NCI-H2171 (cell line): ENCODE measurements at regions not wholly inside any gene's neighbourhood (a gene's known extent, or its start where the extent isn't known, plus 50 kb on each side); places are given as distances from the start of the nearest gene placed in this dataset.

Source experiments
- DNase-seq: peaks from one replicate; lab custom pipeline; 2025; lab: John Stamatoyannopoulos, UW

- no peak for DNase-seq
Measured at GRCh38 chr11:114758627-114759026, 80.3 kb downstream of the NXPE2 start.

DNA sequence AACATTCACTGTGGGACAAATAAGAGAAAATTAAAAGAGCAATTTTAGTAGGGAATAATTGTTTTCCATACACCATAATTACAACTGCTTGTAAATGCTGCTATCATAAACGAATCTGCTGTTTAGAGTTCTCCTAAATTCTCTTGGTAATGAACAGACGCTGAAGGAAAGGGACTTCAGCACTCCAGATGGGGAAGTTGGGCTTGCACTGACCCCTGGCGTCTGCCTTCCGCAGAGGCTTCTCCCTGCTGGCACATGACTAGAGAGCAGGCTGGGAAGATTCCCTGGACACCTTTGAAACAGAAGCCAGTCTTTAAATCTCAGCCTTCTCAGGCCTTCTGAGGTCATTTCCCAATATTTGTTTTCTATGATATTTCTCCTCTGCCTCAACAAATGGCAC, 84.1 kb downstream of the NXPE2 start:
- DNase-seq, result no peak

DNA sequence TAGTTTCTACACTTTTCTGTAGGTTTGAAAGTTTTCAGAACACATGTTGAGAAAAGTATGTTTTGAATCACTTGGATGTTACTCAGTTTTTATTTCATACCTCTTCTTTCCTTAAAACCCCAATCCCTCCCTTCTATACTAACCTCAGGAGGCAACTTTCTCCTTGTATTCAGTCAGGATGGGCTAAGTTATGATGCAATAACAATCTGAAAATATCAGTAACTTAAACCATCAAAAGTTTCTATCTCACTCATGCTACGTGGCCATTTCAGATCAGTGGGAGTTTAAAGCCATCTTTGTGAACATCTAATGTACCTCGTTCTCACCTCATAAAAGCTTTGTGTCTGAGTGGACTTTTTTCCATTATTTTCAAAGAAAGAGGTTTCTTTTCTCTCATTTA, 86.2 kb downstream of the NXPE2 start:
- DNase-seq, result no peak

- no peak for DNase-seq
Measured at GRCh38 chr11:114771172-114771571, 92.8 kb downstream of the NXPE2 start.

- no peak for DNase-seq
Measured at GRCh38 chr11:114773541-114774338, 95.4 kb downstream of the NXPE2 start.

DNA sequence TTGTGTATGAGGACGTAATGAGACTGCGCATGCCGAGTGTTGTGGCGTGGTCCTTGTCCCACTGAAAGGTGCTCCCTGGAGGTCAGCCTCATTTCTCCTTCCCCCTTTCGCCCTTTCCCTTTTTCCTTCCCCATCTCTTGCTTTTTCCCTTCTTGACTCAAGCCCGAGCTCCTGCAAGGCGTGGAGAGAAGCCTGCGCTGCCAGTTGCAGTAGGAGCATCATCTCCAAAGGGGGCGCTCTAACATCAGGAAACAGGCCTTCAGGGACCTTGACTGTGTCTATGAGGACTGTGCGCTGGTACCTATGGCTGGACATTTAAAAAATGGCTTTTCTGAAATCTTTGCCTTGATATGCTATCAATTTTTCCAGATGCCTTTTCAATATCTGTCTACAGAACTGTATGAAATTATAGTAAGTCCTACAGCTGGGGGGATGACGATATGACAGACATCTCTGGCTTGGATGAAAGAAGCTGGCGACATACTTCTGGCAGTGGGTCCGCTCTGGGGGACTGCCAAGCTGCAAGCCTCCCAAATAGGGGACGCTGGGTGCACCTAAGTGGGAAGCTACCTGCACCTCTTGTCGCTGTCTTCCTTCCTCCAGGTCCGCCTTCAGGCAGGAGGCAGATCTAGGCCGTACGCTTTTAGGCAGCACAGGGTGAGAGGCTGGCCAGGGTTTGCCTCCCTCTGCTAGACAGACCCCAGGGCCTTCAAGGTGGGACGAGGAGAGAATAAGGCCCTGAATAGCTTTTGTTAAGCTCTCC, 96.5 kb downstream of the NXPE2 start:
- DNase-seq, result peak; percentile 3

- DNase-seq, result peak; percentile 42
Measured at GRCh38 chr11:114775875-114776621, 97.7 kb downstream of the NXPE2 start.

DNA sequence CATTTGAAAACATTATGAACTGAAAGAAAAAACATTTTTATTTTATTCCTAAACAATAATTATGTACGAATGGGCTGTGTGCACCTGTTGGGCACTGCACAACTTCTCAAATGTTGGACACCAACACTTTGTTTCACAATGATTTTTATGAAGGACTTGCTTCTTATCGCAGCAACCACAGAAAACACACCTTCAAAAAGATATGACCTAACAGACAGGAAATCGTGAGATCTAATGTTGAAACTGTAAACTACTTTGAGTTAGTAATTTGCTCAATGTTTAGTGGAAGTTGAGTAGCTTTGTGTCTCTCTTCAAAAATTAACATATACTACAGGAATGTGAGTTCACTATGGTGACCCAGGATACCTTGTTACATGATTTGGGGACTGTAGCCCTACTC, 98.6 kb downstream of the NXPE2 start:
- no peak for DNase-seq

DNA sequence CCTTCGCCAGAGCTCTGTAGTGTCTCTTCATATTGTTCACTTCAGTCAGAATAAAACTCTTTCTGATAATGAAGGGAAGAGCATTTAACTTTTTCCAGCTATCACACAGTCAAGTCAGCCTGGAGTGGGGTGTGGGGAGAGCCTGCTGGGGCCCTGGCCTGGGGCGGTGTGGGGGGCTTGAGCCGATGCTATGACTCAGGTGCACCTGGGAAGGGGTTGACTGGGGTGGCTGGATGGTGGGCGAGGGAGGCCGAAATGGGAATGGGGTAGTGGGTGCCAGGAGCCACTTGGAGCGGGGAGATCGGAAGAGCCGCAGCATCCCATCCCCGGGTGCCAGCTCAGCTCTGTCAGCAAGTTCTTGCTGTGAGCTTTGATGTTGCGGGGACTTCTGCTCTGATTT, 100.9 kb downstream of the NXPE2 start:
- no peak for DNase-seq

DNA sequence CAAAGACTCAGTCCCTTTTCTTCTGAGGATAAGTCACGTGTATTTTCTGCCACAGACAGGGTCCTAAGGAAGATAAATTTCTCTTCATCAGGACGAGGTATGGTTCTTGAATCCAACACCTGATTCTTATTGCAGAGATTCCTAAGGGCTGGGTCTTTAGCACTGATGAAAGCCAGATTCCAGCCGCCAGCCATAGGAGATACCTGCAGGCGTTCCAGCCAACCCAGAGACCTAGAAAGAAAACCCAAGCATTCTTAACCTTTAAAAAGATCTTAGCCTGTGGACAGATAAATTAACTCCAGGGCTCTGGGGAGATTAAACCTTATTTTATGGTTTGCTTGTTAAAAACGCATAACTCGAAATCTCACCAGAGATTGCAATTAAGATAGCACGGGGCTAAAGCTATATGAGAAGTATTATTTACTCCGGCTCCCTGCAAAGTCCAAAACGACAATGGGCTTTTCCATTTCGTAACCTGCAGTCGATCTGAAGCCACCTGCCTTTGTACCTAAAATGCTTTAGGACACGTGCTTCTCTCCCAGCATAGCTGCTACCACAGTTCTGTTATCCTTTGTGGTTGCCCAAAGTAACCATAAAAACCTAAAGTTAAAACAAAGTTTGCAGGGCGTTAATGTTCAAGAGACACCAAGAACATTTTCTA, 104.5 kb downstream of the NXPE2 start:
- no peak for DNase-seq

GRCh38 chr11:114783805-114784204, 105.5 kb downstream of the NXPE2 start:
- no peak for DNase-seq

DNA sequence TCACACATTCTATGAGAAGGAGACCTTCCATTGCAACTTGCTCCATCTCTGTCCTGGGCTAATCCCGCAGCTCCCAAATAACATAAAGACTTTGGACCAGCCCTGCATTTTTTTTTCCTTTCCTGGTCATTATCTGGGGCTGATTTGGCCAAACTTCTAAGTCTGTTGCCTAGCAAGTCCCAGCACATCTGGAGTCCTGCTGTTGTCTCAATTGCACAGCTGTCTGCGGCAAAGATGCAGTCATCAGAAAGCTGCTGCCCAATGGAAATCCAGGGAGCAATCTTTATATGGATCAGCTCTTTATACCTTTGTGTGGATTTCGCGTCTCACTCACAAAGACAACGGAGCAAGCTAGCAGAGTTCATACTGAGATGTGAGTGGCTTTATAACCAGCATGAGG, 105.9 kb downstream of the NXPE2 start:
- DNase-seq, result no peak

- DNase-seq, result no peak
Measured at GRCh38 chr11:114784891-114785290, 106.6 kb downstream of the NXPE2 start.

DNA sequence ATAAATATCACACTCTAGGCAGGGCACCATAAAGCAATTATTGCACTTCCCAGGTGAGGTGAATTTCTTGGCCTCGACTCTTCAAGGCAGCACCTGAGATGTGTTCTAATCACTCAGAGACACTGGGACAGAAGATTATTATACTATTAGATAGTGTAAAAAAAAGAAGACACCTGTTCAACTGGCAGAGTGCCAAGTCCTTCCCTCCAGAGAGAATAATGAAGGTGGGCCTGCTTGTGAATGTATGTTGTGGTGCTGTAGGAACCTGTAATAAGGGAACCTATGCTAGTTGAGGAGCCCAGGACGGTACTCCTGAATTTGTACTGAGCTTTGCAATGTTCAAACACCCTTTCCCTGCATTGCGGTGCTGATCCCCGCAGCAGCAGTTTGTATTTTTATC, 107.5 kb downstream of the NXPE2 start:
- peak; percentile 80 for DNase-seq

DNA sequence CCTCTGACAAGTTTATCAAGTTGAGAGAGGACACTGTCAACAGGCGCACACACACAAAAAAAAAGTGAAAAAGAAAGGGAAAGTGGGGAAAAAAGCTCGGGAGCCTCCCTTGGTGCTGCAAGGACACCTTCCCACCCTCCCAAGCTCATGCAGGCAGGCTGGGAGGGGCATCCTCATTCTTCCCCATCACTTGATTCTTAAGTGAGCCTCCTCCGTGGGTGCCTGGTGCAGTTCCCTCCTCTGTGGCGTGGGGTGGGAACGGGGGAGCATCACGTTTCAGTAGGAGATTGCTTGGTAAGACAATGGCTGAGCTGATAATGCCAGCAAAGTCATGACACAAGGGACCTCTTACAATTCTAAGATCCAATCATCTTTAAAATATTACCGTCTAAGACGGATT, 108.8 kb downstream of the NXPE2 start:
- DNase-seq, result no peak

DNA sequence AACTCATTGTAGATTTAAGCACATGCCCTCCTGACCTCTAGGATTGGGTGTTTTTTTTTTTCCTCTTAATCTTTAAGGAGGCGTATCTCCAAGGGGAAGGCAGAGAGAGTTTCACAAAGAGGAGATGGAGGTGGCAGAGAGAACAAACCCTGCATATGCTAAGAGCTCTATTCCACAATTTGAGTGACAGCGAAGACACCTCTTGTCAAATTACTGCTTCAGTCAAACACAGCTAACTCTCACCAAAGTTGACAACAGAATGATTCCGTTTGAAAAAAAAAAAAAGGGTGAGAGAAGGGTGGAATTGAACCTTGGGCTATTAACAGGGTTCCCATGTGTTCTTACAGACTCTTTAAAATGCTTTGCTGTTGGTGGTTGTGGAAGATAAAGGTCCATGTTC, 112.6 kb downstream of the NXPE2 start:
- no peak for DNase-seq

DNA sequence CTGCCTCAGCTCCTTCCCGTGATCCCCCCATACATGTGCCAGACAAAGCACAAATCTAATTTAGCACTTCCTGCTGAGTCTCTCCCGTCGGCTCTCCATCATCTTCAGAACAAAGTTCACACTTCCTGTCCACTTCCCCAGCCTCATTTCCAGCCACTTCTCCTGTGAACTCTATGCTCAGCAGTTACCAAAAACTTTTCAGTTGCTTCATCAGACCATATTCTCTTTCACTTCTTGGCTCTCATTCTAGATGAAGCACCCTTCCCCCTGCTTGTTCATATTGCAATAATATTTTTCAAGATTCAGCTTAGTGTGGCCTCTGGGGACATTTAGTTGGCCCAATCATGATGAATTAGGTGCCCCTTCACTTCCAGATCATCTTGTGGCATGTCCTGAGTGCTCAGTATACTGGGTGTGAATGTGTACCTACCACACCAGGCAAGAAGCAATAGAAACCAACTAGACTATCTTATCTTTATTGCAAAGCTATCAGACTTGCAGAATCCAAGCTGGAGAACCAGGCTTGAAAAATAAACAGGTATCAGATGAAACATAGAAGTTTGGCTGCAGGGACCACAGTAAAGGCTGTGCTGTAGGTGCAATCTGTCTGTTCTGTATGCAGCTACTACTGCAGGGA, 115.8 kb downstream of the NXPE2 start:
- no peak for DNase-seq

- no peak for DNase-seq
Measured at GRCh38 chr11:114796954-114797721, 118.8 kb downstream of the NXPE2 start.

DNA sequence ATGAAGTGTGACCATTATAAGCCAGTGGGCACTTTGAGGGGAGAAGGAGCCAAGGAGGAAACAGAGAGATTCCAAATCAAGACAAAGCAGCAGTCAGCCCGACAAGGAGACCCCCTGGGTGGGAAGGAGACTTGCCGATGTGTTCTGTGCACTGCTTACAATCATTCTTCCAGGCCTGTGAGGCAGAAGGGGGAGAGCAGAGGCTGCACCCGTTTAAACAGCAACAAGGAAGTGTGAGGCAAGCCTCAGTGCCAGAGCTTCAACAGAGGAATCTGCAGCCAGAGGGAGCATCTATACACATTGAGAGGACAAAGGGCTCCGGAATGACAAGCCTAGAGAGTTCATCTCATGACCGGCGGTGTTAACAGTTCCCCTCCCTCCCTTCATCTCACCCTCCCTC, 121.1 kb downstream of the NXPE2 start:
- DNase-seq, result no peak

DNA sequence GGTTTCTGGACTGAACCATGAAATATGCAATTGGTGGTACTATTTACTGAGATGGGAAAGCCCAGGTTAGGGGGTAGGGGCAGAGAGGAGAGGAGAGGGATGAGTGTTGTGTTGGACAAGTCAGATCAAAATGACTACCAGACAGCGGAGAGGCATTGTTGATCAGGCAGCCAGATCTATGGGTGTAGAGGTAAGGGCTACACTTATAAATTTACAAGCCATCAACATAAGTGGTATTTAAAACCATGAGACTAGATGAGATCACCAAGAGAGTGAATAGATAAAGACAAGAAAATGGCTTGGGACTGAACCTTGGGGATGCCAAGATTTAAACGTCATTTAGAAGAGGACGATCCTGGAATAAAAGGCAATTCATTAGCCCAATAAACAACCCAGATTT, 123.4 kb downstream of the NXPE2 start:
- DNase-seq, result no peak

DNA sequence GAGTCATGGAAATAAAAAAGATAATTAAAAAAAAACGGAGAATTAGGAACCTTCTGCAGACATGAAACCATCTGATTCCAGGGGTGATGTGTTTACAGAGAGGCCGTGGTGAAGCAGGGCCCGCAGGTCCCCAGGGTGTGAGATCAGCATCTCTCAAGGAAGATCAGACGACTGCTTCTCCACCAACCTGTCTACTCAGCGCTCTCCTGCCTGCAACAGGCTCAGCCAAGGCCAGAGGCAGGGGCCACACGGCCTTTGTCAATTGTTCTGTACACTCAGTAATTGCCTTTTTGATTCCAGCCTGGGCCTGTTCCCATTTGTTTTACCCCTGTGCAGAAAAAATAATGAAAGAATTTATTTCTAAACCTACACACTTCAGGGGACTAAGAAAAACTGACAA, 124.6 kb downstream of the NXPE2 start:
- DNase-seq, result no peak
